GM21576 (cell line): ENCODE measurements at regions not wholly inside any gene's neighbourhood (a gene's known extent, or its start where the extent isn't known, plus 50 kb on each side); places are given as distances from the start of the nearest gene placed in this dataset.

ENCODE experiments used
- ATAC-seq: cut with Tn5 transposase; IDR thresholded peaks from one replicate; pipeline ENCODE4 v1.9.1; 2021; ENCODE audit warnings: mild to moderate bottlenecking, moderate library complexity; ENCODE audit not compliant: unreplicated experiment

- no peak for ATAC-seq
Observed at GRCh38 chr4:22031423-22031822, 82.9 kb upstream of the KCNIP4 start.

- no peak for ATAC-seq
Observed at GRCh38 chr4:22030881-22031280, 82.3 kb upstream of the KCNIP4 start.

GRCh38 chr4:22030307-22030706 is 81.7 kb upstream of the KCNIP4 start:
- no peak for ATAC-seq

- ATAC-seq: no peak
Observed at GRCh38 chr4:22029803-22030202, 81.2 kb upstream of the KCNIP4 start.

GRCh38 chr4:22021106-22021505 is 72.5 kb upstream of the KCNIP4 start:
- no peak for ATAC-seq

- ATAC-seq: no peak
Observed at GRCh38 chr4:22020129-22020528, 71.6 kb upstream of the KCNIP4 start.

- no peak for ATAC-seq
Observed at GRCh38 chr4:22019676-22020075, 71.1 kb upstream of the KCNIP4 start.

- ATAC-seq: no peak
Observed at GRCh38 chr4:22014222-22014741, 65.7 kb upstream of the KCNIP4 start.

- ATAC-seq: no peak
Observed at GRCh38 chr4:22003878-22004277, 55.3 kb upstream of the KCNIP4 start.
